ELF-1 (cell line): ENCODE measurements at regions not wholly inside any gene's neighbourhood (a gene's known extent, or its start where the extent isn't known, plus 50 kb on each side); places are given as distances from the start of the nearest gene placed in this dataset.

Source experiments
- DNase-seq: peaks from one replicate; pipeline ENCODE4 v3.0.0-alpha.2; 2016; ENCODE audit warnings: low read depth, low spot score

DNA sequence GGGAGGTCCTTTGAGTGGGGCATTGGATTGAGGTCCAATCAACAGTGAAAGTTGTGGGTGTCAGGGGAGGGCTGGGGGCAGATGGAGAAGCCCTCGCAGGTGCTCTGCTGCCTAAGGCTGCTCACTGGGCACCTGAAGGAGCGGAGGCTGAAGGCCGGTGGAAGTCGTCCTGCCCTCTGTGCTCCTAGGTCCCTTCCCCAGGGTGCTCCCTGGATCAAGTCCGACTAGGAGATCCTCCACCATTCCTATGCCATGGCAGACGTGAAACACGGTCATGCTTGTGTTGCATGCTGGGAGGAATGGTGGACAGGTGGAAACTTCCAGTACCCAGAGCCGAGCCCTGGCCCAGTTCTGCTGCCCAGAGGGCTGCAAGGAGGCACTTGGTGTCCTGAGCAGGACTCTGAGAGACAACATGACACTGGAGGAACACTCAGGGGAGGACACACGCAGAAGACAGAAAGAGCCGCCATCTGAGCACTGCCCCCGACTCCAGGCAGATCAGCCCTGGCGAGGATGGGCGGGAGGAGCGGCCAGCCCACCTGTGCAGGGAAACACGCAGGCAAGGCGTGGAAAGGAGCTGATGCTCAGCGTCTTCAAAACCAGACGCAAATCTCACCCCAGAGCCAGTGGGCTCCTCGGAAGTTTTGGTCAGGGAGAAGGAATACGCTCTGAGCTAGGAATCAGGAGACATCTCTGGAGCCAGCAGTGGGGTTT lies 786.8 kb downstream of the BRD1 start:
- DNase-seq: no peak

DNA sequence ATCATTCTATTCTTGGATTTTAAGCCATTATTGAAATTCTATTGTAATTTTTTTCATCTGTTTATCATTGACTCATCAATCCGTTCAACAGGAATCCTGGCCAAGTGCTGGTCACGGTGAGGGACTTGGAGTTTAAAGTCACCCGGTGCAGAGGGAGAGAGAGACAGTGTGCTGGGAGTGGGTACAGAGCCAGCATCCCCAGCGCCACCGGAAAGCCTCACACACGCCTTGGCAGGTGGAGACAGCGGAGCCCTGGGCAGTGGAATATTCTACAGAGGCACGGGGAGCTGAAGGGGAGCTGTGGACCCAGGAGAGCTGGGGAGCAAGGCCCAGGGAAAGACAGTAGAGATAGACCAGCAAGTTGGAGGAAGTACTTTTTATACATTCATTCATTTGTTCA lies 787.6 kb downstream of the BRD1 start:
- no peak for DNase-seq

GRCh38 chr22:49039625-49040024 lies 788.0 kb downstream of the BRD1 start:
- no peak for DNase-seq

DNA sequence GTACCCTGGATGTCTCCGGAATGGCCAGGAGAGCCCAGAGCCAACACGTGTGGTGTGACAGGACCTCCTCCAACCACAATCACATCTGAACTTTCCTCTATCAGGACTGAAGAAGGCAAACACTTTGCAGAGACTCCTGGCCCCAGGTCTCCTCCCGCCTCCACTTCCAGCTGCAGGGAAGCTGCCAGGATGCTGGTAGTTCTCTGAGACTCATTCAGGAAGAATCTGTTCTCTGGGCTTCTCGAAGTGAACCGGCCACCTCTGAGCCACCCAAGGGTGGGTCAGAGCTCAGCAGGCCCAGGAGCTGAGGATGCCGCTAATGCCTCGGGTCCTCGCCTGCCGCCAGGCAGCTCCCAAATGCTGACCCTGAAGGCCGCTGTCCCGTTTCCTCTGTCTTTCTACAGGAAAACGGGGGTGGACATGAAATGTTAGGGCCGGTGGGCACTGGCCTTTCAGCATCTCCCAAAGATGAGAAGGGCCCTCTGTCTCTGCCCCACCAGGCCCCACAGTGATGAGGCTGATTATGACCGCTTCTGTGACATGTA lies 789.9 kb downstream of the BRD1 start:
- DNase-seq: no peak

- DNase-seq: no peak
Measured at GRCh38 chr22:49036513-49036912, 791.2 kb downstream of the BRD1 start.

DNA sequence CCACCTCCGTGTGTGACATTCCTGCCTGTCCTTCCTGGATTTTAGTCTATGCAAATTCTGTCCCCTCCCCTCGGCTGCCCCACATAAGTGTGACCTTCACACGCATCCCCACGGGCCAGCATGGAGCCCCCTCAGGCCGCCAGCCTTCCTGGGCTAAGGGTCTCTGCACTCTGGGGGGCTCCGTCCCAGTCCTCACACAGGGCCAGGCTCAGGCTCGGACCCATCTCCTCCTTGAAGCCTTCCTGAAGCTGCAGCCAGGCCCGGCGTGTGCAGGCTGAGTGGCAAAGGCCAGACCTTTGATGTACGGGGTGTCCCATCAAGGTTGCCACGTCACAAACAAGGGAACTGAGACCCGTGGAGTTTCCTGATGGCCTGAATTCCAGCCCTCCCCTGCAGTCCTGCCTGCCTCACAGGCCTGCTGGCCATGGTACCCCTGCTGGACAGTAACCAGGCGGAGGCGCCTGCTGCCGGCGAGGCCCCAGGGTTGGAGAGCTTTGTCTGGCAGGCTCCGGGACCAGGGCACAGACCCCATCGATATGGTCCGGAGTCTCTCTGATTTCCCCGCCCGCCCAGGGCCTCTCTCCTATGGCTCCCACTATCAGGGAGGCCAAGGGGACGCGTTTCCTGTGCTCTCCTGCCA lies 791.7 kb downstream of the BRD1 start:
- DNase-seq: no peak

GRCh38 chr22:49034836-49035817 lies 792.5 kb downstream of the BRD1 start:
- no peak for DNase-seq

DNA sequence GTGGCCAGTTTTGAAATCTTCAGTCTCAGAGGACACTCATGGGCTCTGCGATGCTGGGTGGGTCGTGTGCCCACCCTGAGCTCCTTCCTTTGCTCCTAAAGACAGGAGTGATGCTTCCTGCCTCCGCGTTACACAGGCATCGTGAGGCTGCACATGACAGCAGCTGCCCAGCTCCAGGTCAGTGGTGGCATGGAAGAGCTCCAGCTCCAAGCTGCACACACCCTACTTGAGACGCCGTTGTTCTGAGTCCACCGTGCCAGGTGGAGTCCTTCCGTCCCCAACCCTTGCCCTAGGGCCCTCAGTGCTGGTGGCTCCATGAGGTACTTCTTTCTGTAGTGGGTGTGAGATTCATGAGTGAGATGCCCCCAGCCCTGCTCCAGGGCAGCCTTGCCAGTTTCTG lies 794.1 kb downstream of the BRD1 start:
- DNase-seq: no peak

- DNase-seq: no peak
Measured at GRCh38 chr22:49032821-49033220, 794.9 kb downstream of the BRD1 start.

DNA sequence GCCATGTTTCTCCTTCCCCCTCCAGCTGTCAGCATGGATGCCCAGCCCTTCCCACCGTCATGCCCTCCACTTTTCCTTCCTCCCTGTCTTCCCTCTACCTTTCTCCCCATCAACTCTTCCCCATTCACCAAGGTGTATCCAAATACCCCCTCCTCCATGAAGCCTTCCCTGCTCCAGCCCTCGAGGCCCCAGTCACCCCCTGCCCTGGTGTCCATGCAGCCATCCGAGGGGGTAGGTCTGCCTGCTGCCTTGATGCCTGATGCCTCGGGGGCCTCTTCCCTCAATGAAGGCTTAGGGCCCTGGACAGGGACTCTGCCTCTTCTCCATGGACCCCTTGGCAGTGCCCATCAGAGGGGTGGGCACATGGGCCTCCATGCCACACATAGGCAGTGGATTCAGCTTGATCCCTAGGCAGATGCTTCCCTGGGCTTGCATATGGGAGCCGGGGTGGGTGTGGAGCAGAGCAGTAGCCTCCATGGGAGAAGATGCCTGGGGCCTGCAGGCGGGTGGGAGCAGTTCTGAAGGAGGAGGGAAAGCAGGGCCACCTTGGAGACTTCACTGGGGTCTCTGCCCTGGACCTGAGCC lies 795.8 kb downstream of the BRD1 start:
- no peak for DNase-seq

GRCh38 chr22:49028111-49028510 lies 799.6 kb downstream of the BRD1 start:
- DNase-seq: no peak

- no peak for DNase-seq
Measured at GRCh38 chr22:49027368-49027670, 800.4 kb downstream of the BRD1 start.

DNA sequence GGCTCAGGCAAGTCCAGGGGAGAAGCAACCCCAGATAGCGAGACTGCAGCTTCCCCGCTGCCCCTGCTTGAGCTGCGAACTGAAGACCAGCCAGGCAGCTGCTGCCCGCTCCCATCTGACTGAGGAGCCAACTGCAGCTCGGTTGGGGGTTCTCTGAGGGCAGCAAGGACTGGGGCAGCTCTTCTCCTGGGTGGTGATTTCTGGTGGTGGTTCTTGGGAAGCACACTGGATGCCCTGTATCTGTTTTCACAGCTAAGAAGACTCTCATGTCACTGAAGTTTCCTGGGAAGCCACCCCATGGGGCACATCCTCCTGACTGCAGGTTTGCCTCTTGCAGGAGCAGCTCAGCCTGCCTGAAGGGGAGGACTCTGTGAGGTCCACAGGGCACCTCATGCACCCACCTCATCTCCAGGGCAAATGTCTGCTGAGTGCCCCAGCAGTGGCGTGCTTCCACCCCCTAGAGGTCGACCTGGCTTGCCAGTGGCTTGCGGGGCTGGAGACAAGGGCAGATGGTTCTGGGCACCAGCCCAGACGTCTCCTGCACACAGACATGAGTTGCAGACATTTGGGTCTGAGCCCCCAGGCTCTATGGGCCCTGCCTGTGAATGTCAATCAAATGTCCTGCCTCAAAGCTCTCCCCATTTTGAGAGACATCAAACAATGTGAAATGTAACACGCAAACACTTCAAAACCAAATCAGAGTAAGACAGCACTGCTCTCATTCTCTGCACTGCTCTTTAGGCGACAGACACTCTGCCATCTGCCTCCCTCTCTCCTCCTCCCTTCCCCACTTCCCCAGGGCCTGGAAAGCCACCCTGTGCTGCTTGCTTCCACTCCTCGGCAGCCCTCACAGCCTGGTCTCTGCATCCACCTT lies 800.9 kb downstream of the BRD1 start:
- peak; percentile 31 for DNase-seq

DNA sequence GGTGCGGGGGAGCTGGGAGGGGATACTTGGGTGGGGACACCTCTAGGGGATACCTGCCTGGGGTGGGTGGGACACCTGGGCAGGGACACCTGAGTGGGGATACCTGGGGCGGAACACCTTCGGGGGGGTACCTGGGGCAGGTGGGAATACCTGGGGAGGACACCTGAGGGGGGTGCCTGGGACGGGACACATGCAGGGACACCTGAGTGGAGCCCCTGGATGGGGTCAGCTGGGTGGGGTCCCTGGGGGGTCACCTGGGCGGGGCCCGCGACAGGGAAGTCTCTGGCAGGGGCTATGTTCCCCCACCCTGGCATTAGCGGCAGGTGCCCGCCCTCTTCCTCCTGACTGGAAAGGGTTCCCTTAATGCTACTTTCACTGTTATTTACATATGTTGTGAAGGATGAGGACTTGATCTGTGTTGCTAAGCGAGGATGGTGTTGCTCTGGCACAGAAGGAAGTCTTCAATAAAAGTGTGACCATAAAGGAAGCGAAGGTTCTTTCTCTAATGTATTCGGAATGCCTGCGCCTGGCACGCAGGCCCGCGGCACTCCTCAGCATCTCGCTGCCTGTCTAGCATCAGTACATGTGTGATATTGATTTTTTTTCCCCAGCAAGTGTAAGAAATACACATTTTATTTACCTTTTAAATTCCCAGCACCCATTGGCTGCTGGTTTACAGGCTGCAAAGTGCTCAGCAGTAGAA lies 801.7 kb downstream of the BRD1 start:
- no peak for DNase-seq

DNA sequence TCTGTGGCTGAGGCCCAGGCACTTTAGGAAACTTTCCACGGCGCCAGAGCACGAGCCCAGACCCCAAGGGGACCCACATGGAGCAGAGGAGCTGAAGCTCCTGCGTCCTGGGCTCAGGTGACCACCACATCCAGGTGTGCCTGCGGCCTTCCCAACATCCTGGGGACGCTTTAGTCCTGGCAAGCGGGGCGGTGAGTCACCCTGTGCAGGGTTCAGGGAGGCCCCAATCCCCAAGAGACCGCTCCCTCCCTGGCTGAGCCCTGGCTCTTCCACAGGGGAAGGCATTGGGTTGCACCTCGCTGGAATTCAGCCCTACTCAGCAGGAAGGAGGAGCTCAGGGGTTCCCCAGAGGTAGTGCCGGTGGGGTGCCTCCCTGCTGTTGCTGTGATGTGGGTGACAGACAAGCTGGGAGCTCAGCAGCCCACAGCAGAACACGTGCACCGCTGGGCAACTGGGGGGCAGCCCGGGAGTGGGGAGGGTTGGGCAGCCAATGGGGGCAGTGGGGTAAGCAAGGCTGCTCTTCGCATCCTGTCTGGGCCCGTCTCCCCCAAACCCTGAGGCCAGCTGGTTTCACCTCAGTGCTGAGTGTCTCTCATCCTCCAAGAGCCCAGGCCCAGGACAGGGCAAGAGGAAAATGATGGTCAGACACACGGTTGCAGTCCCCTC lies 802.8 kb downstream of the BRD1 start:
- no peak for DNase-seq

- no peak for DNase-seq
Measured at GRCh38 chr22:49023879-49024774, 803.5 kb downstream of the BRD1 start.

GRCh38 chr22:49023161-49023878 lies 804.4 kb downstream of the BRD1 start:
- no peak for DNase-seq

DNA sequence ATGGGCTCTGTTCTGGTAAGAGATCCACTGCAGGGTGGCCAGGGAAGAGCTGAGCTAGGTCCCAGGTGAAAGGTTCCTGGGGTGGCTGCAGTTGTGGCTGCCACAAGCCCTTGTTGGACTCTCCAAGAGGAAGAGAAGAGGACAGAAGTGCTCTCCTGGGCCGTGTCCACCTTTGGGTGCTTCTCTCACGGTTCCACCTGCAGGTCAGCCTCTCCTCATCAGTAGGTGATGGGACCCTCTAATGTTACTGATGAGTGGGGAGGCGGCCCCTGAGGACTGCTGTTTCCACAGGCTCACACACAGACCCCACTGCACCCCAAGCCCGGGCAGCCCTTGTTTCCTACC lies 804.9 kb downstream of the BRD1 start:
- no peak for DNase-seq
